ENCODE measurements at regions not wholly inside any gene's neighbourhood (a gene's known extent, or its start where the extent isn't known, plus 50 kb on each side); places are given as distances from the start of the nearest gene placed in this dataset.

- no peak for TF ChIP-seq EZH2 (IDR thresholded peaks at IDR 0.05; ENCODE audit: low read length)
- no peak for TF ChIP-seq CTCF (optimal IDR thresholded peaks at IDR 0.05 in 1 of 3, IDR thresholded peaks at IDR 0.05 in 1 of 3, conservative IDR thresholded peaks at IDR 0.05 in 1 of 3; ENCODE audit: extremely low read depth in 1 of 3, insufficient read depth in 2 of 3, low read length in 3 of 3)
Measured at GRCh38 chr6:87950614-87951013, 97.0 kb upstream of the SPACA1 start.
